ENCODE measurements at regions not wholly inside any gene's neighbourhood (a gene's known extent, or its start where the extent isn't known, plus 50 kb on each side); places are given as distances from the start of the nearest gene placed in this dataset.

DNA sequence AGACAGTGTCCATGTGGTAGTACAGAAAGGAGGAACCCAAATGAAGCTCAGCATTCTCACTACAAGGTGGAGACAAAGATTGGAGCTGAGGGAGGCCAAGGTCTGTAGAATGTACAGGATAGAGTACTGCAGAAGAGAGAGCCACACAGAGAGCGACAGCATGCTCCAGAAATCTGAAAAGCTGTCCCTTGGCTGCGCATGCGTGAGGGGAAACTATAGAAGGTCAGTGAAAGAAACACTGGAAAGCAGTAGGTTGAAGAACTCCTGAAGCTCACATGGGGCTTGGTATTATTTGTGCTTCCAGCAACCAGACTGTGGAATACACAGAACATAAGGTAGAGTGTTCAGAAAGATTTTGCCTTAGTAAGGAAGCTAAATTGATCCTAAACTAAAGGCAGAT is 142.5 kb downstream of the TXNL1 start:
- Histone ChIP-seq H3K4me2 (ENCODE audit: control insufficient read depth, insufficient read depth) (no peak overlapping the region), H3K36me3 (ENCODE audit: control insufficient read depth in 2 of 2, insufficient read depth in 2 of 2, low read length in 1 of 2) (no peaks in the 10 kb centered on the region), H3K4me1 (ENCODE audit: control insufficient read depth, insufficient read depth, low read length) (no peaks in the 10 kb centered on the region), H2AFZ (ENCODE audit: control insufficient read depth, low read depth, low read length) (no peak overlapping the region), H4K20me1 (ENCODE audit: control insufficient read depth, insufficient read depth) (no peaks in the 10 kb centered on the region), H3K27ac (ENCODE audit: control insufficient read depth, insufficient read depth) (no peak overlapping the region), H3K9ac (ENCODE audit: control insufficient read depth, insufficient read depth, low read length) (no peak overlapping the region), H3K9me3 (replicated peaks; ENCODE audit: control insufficient read depth, insufficient read depth, low read length) (no peaks in the 10 kb centered on the region), H3K79me2 (ENCODE audit: control insufficient read depth, insufficient read depth, low read length) (no peaks in the 10 kb centered on the region), H3K27me3 (replicated peaks in 1 of 2; ENCODE audit: control insufficient read depth in 2 of 2, insufficient read depth in 2 of 2, low read length in 1 of 2) (peaks cover 0 to under 1% of the 10 kb centered on the region in 2 experiments; a peak in 1 of 4 replicates), H3K4me3 (no peak overlapping the region)
- POLR2A ChIA-PET: no interaction called here
- RAD21 ChIA-PET (ENCODE audit: unreplicated experiment): interaction anchor here (0.7 kb wide), 1 partner anchor 81 kb away, joined by 3 read pairs; no protein-coding TSS in a partner anchor
- SMC1A ChIA-PET (ENCODE audit: uncharacterized antibody, unreplicated experiment): interaction anchor here (1.2 kb wide), 2 partner anchors 14 to 44 kb away, joined by 3 to 4 read pairs; no protein-coding TSS in a partner anchor
- in situ Hi-C loops (cut with MboI): loop anchor here (10.0 kb wide), 1 partner anchor 59 kb away; no protein-coding TSS in a partner anchor
- BruUV-seq (replicated peaks): no TSS peak
- ATAC-seq: no peak
- no peak for FAIRE-seq
- no peak for TF ChIP-seq YBX1 (IDR thresholded peaks at IDR 0.05)
- no peak for TF ChIP-seq SP1 (IDR thresholded peaks at IDR 0.05; ENCODE audit: low read depth, low read length)
- DNase-seq (ENCODE audit: low read depth, low spot score): no peak
- CTCF ChIA-PET: no interaction called here
- WGBS (ENCODE audit: insufficient coverage, insufficient replicate concordance, low lambda C conversion rate, missing lambda C conversion rate): 59% methylated on average over 3 of the region's 3 CpGs
- intact Hi-C loops (cut with micrococcal nuclease; ENCODE audit: unreplicated experiment): loop anchor here (10.0 kb wide), 1 partner anchor 69 kb away; no protein-coding TSS in a partner anchor

DNA sequence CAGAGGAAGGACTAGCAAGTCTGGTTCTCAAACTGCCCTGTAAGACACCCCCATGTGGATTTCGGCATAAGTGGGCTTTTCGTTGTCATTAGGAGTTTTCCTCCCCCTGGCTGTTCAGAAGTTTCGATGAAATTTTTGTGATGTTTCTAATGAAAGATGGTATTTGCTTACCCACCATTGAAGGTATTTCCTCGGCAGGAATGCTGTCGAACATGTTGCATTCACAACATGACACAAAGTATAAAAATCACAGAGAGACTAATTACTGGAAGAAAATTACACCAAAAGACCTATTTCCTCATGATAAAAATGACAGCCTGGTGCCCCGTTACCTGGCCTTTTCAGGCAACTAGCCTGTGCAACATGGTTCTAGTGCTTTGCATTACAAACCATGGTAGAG is 144.9 kb downstream of the TXNL1 start:
- H3K79me2 ChIP-seq (ENCODE audit: control insufficient read depth, insufficient read depth, low read length): no peaks in the 10 kb centered on the region
- FAIRE-seq: no peak
- 30% methylated on average over 6 of the region's 6 CpGs for WGBS (ENCODE audit: insufficient coverage, insufficient replicate concordance, low lambda C conversion rate, missing lambda C conversion rate)

More for the DNA sequence above, 144.9 kb downstream of the TXNL1 start:
- H3K9ac ChIP-seq (ENCODE audit: control insufficient read depth, insufficient read depth, low read length): no peak overlapping the region
- H3K9me3 ChIP-seq (replicated peaks; ENCODE audit: control insufficient read depth, insufficient read depth, low read length): no peaks in the 10 kb centered on the region
- ChIA-PET SMC1A (ENCODE audit: uncharacterized antibody, unreplicated experiment) (no interaction called here), CTCF (no interaction called here), POLR2A (interaction anchor here (0.6 kb wide), 1 partner anchor 1129 kb away, joined by 3 read pairs; no protein-coding TSS in a partner anchor), RAD21 (ENCODE audit: unreplicated experiment) (no interaction called here)
- no peaks in the 10 kb centered on the region for H4K20me1 ChIP-seq (ENCODE audit: control insufficient read depth, insufficient read depth)
- BruUV-seq (replicated peaks): no TSS peak
- H3K4me1 ChIP-seq (ENCODE audit: control insufficient read depth, insufficient read depth, low read length): no peaks in the 10 kb centered on the region
- intact Hi-C loops (cut with micrococcal nuclease; ENCODE audit: unreplicated experiment) (loop anchor here (10.0 kb wide), 1 partner anchor 71 kb away; no protein-coding TSS in a partner anchor), in situ Hi-C loops (cut with MboI) (loop anchor here (10.0 kb wide), 1 partner anchor 61 kb away; no protein-coding TSS in a partner anchor)
- no peak for DNase-seq (ENCODE audit: low read depth, low spot score)
- H3K4me3 ChIP-seq: no peak overlapping the region
- no peaks in the 10 kb centered on the region for H3K36me3 ChIP-seq (ENCODE audit: control insufficient read depth in 2 of 2, insufficient read depth in 2 of 2, low read length in 1 of 2)
- ATAC-seq: no peak
- no peak overlapping the region for H2AFZ ChIP-seq (ENCODE audit: control insufficient read depth, low read depth, low read length)
- TF ChIP-seq TAF1 (IDR thresholded peaks at IDR 0.05; ENCODE audit: borderline replicate concordance, low read depth, low read length): no peak
- H3K4me2 ChIP-seq (ENCODE audit: control insufficient read depth, insufficient read depth): no peak overlapping the region
- peaks cover 0 to 2% of the 10 kb centered on the region in 2 experiments; a peak in 1 of 4 replicates for H3K27me3 ChIP-seq (replicated peaks in 1 of 2; ENCODE audit: control insufficient read depth in 2 of 2, insufficient read depth in 2 of 2, low read length in 1 of 2)
- no peak overlapping the region for H3K27ac ChIP-seq (ENCODE audit: control insufficient read depth, insufficient read depth)
